PC-9 (cell line): ENCODE measurements at regions not wholly inside any gene's neighbourhood (a gene's known extent, or its start where the extent isn't known, plus 50 kb on each side); places are given as distances from the start of the nearest gene placed in this dataset.

ENCODE experiments used
- BruUV-seq: library from RNA; stranded (reverse); fragments of 400-500 nt; replicated peaks from 2 replicates; lab custom pipeline; 2021; lab: Mats Ljungman, UMichigan
- CTCF ChIA-PET: fragments of 300-600 bp; sonication (Branson Sonifier 250); formaldehyde crosslinking; loops from one replicate; lab custom pipeline; 2022; ENCODE audit warnings: antibody characterized with exemption; lab: Charles Lee
- POLR2A ChIA-PET: fragments of 300-600 bp; sonication (Branson Sonifier 250); formaldehyde crosslinking; loops from one replicate; lab custom pipeline; 2022; ENCODE audit warnings: antibody characterized with exemption; ENCODE audit not compliant: unreplicated experiment; lab: Charles Lee
- DNase-seq, 2 experiments: peaks; one replicate each; pipeline versions ENCODE4 v3.0.0 to v3.0.0-alpha.2; 2015 to 2022; ENCODE audit warnings: mixed read lengths in 1 of 2
- H2AFZ ChIP-seq: fragments of 200-600 bp; sonication (generic); 2 replicates; pipeline ENCODE4 v1.8.1; 2017; ENCODE audit warnings: antibody characterized with exemption
- H3F3A ChIP-seq: fragments of 200-600 bp; sonication (generic); 2 replicates; pipeline ENCODE4 v1.8.1; 2017; ENCODE audit warnings: antibody characterized with exemption, mild to moderate bottlenecking, low read depth; ENCODE audit not compliant: insufficient read depth
- H3K27ac ChIP-seq: fragments of 200-600 bp; sonication (generic); 2 replicates; pipeline ENCODE4 v1.6.1; 2016; ENCODE audit warnings: mixed run types
- H3K27me3 ChIP-seq: fragments of 200-600 bp; sonication (generic); 2 replicates; pipeline ENCODE4 v1.6.1; 2016; ENCODE audit warnings: low read depth, mixed run types; ENCODE audit not compliant: insufficient read depth
- H3K36me3 ChIP-seq: fragments of 200-600 bp; sonication (generic); 2 replicates; pipeline ENCODE4 v1.6.1; 2016; ENCODE audit warnings: low read depth, mixed run types
- H3K4me1 ChIP-seq: fragments of 200-600 bp; sonication (generic); replicated peaks from 2 replicates; pipeline ENCODE4 v1.6.1; 2016; ENCODE audit warnings: mixed run types; ENCODE audit not compliant: insufficient read depth
- H3K4me2 ChIP-seq: fragments of 200-600 bp; sonication (generic); 2 replicates; pipeline ENCODE4 v1.6.1; 2017; ENCODE audit warnings: mixed run types
- H3K4me3 ChIP-seq: fragments of 200-600 bp; sonication (generic); 2 replicates; pipeline ENCODE4 v1.6.1; 2016; ENCODE audit warnings: mixed run types
- H3K79me2 ChIP-seq: fragments of 200-600 bp; sonication (generic); 2 replicates; pipeline ENCODE4 v1.6.1; 2017; ENCODE audit warnings: low read depth, mixed run types
- H3K9me2 ChIP-seq: fragments of 200-600 bp; sonication (generic); 2 replicates; pipeline ENCODE4 v1.8.1; 2017; ENCODE audit warnings: mild to moderate bottlenecking; ENCODE audit not compliant: insufficient read depth
- H3K9me3 ChIP-seq: fragments of 200-600 bp; sonication (generic); 2 replicates; pipeline ENCODE4 v1.8.1; 2016; ENCODE audit warnings: low read depth; ENCODE audit not compliant: insufficient read depth
- H4K20me1 ChIP-seq: fragments of 200-600 bp; sonication (generic); 2 replicates; pipeline ENCODE4 v1.8.1; 2017; ENCODE audit not compliant: insufficient read depth
- CTCF ChIP-seq: fragments of 200-600 bp; sonication (generic); conservative IDR thresholded peaks from 2 replicates; pipeline ENCODE4 v1.6.1; 2017; ENCODE audit warnings: mixed run types, antibody characterized with exemption, mild to moderate bottlenecking, moderate library complexity
- EZH2 ChIP-seq: fragments of 200-600 bp; sonication (generic); IDR thresholded peaks from 2 replicates; pipeline ENCODE4 v1.8.0; 2017; ENCODE audit warnings: antibody characterized with exemption, low read depth
- intact Hi-C: fragments of 100-400 bp; cut with micrococcal nuclease; formaldehyde crosslinking; loops from one replicate; pipeline ENCODE4 v1.10.0; 2022; ENCODE audit not compliant: unreplicated experiment

GRCh38 chr4:177097291-177097690 lies 212.4 kb upstream of the NEIL3 start:
- no peak overlapping the region for H3K4me2 ChIP-seq
- no peak overlapping the region for H2AFZ ChIP-seq
- no peaks in the 10 kb centered on the region for H4K20me1 ChIP-seq
- TF ChIP-seq EZH2 (no peak), CTCF (no peak)
- intact Hi-C loops: no loop called here
- H3K4me3 ChIP-seq: no peak overlapping the region
- H3K36me3 ChIP-seq: no peaks in the 10 kb centered on the region
- no peaks in the 10 kb centered on the region for H3K79me2 ChIP-seq
- ChIA-PET POLR2A (no interaction called here), CTCF (interaction anchor here (0.6 kb wide), 1 partner anchor 976 kb away, joined by 3 read pairs; no protein-coding TSS in a partner anchor)
- DNase-seq: no peak
- H3K9me3 ChIP-seq: no peaks in the 10 kb centered on the region
- no peak overlapping the region for H3K27ac ChIP-seq
- no peaks in the 10 kb centered on the region for H3K9me2 ChIP-seq
- no peaks in the 10 kb centered on the region for H3F3A ChIP-seq
- no peaks in the 10 kb centered on the region for H3K27me3 ChIP-seq
- no TSS peak for BruUV-seq
- no peaks in the 10 kb centered on the region for H3K4me1 ChIP-seq

- CTCF ChIA-PET: no interaction called here
- H3K4me1 ChIP-seq: no peaks in the 10 kb centered on the region
- no peak for TF ChIP-seq CTCF
- no peak for TF ChIP-seq EZH2
These were observed 210.5 kb upstream of the NEIL3 start for GRCh38 chr4:177099211-177099610.

DNA sequence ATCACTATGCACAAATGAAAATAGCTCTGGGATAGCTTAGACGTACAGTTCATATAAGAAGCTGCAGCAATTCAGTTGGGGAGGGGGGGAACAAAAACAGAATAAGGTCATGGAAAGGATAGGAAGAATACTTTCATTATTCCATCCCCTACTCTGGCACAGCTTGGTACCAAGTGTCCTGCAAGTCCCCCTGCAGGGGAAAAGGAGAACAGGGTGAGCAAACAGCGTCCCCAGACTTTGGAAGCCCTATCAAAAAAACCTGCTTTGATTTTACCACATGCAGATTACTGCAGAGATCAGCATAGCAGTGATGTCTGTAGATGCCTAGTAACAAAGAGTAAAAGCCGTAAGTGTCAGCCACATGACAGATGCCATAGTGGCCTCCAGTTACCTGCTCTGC lies 209.4 kb upstream of the NEIL3 start:
- no peaks in the 10 kb centered on the region for H3F3A ChIP-seq
- ChIA-PET POLR2A (no interaction called here), CTCF (no interaction called here)
- intact Hi-C loops: no loop called here
- DNase-seq: no peak
- H3K79me2 ChIP-seq: no peaks in the 10 kb centered on the region
- H2AFZ ChIP-seq: no peak overlapping the region
- no peak for TF ChIP-seq CTCF
- no peak for TF ChIP-seq EZH2
- no peaks in the 10 kb centered on the region for H3K9me3 ChIP-seq
- no peaks in the 10 kb centered on the region for H3K9me2 ChIP-seq
- H3K27me3 ChIP-seq: no peaks in the 10 kb centered on the region
- no peak overlapping the region for H3K4me2 ChIP-seq
- no peak overlapping the region for H3K27ac ChIP-seq
- no peaks in the 10 kb centered on the region for H3K36me3 ChIP-seq
- BruUV-seq: no TSS peak
- no peaks in the 10 kb centered on the region for H4K20me1 ChIP-seq
- no peak overlapping the region for H3K4me3 ChIP-seq
- no peaks in the 10 kb centered on the region for H3K4me1 ChIP-seq

More at GRCh38 chr4:177099211-177099610, 210.5 kb upstream of the NEIL3 start:
- POLR2A ChIA-PET: no interaction called here
- H3K27ac ChIP-seq: no peak overlapping the region
- no peak for DNase-seq
- H3K9me2 ChIP-seq: no peaks in the 10 kb centered on the region
- no peaks in the 10 kb centered on the region for H4K20me1 ChIP-seq
- no peaks in the 10 kb centered on the region for H3K36me3 ChIP-seq
- no peak overlapping the region for H3K4me2 ChIP-seq
- no peaks in the 10 kb centered on the region for H3F3A ChIP-seq
- no peak overlapping the region for H2AFZ ChIP-seq
- H3K4me3 ChIP-seq: no peak overlapping the region
- BruUV-seq: no TSS peak
- H3K27me3 ChIP-seq: no peaks in the 10 kb centered on the region
- intact Hi-C loops: no loop called here
- H3K79me2 ChIP-seq: no peaks in the 10 kb centered on the region
- H3K9me3 ChIP-seq: no peaks in the 10 kb centered on the region
